GM12892 (cell line): ENCODE measurements at regions not wholly inside any gene's neighbourhood (a gene's known extent, or its start where the extent isn't known, plus 50 kb on each side); places are given as distances from the start of the nearest gene placed in this dataset.

ENCODE experiments used
- DNase-seq: peaks from one replicate; pipeline ENCODE4 v3.0.0; 2011; ENCODE audit not compliant: insufficient read length
- FAIRE-seq: peaks from 2 replicates; lab custom pipeline; 2011; peaks lifted over from hg19 to GRCh38; lab: Jason Lieb, UNC
- POLR2A ChIP-seq: IDR thresholded peaks from 2 replicates; pipeline ENCODE4 v1.6.1; 2011; ENCODE audit warnings: low read depth, low read length, control low read depth
- POLR2AphosphoS5 ChIP-seq: IDR thresholded peaks from 2 replicates; pipeline ENCODE4 v1.6.1; 2011; ENCODE audit warnings: low read depth, low read length, control low read depth
- TAF1 ChIP-seq: IDR thresholded peaks from 2 replicates; pipeline ENCODE4 v1.6.1; 2011; ENCODE audit warnings: low read depth, mild to moderate bottlenecking, control low read depth, low read length, borderline replicate concordance

- DNase-seq (no peak), FAIRE-seq (no peak)
- TF ChIP-seq POLR2AphosphoS5 (no peak), TAF1 (no peak), POLR2A (no peak)
Measured at GRCh38 chr2:240289701-240290431, 145.6 kb upstream of the GPC1 start.

DNA sequence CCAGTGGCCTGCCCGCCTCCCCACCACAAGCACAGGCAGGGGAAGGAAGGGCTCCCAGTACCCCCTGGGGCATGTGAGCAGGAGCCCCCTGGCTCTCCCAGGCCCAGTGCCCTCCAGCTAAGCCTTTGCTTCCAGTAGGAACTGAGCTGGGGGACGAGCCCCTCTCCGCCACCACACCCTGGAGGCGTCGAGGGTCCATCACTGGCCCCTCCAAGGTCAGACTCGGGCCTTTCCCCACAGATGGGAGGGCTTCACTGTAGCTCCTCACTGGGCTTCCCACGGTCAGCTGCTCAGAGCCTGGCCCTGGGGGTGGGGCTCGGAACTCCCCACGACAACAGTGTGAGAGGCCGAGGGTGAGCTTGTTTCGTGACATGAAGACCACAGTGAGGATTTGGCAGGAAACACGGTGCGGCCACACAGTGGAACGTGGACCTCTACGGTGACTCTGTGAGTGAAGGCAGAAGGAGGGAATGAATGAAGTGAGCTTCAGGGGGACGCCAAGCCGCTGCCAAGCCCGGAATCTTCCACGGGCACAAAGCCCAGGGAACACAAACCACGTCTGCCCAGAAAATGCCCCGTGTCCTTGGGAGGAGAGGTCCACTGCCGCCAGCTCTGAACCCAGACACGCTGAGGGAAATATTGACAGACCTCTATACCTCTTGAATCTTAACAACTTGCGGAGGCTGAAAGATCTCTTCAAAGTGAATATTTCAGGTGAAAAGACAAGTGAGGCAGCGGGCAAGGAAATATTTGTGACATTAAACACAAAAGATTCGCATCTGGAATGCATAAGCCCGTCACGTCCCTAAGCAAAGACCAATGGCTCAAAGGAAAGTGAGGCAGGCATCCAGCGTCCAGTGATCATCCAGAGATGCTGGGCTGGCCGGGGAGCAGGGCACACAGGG, 144.8 kb upstream of the GPC1 start:
- FAIRE-seq (no peak), DNase-seq (no peak)
- TF ChIP-seq POLR2A, result no peak
- TF ChIP-seq POLR2AphosphoS5, result no peak
- no peak for TF ChIP-seq TAF1

DNA sequence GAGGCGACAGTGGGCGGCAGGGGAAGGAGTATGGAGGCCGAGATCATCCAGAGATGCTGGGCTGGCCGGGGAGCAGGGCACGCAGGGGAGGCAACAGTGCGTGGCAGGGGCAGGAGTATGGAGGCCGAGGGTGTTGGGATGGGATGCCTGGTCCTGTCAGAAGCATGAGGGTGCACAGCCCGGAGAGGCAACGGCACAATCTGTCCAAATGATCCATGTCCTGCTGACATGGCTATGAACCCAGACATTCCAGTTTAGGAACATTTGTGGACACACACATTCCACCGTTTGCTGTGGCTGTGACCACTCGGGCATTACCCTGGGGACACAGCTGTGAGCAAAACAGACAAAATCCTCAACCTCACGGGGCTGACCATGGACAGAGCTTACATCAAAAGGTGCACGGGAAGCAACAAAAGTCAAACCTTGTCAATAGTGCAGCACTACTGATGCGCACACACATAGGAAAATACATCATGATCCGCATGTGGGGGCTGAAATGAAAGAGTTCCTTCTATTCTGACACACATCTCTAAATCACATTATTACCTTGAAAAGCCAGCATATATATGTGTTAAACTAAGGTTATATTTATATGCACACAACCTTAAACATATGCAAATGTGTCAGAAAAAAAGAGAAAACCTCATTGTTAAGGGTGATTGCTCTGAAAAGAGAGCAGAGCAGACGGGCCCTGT, 144.0 kb upstream of the GPC1 start:
- no peak for TF ChIP-seq TAF1
- no peak for TF ChIP-seq POLR2AphosphoS5
- no peak for TF ChIP-seq POLR2A
- DNase-seq, result no peak
- FAIRE-seq, result no peak

DNA sequence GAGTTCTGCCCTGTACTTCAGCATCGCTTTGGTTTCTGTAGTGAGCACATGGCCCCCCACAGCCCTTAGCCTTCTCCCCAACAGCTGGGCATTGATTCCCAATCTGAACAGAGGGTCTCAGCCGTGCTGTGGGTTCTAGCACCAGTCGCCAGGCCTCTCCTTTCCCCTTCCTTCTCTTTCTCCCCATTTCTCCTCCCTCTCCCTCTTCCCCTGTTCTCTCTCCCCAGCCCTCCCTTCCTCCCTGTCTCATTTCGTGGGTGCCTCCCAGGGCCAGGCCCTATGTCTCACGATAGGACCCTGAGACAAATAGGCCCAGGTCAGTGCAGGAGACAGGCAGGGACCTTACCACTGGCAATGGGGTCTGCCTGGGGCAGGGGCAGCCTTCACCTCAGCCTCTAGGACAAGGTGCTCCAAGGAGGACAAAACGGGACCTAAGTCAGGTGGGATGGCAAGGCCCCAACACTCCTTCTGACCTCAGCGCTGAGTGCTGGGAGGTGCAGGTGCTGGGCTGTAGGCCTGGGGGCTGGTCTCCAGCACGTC, 143.4 kb upstream of the GPC1 start:
- TF ChIP-seq POLR2AphosphoS5, result no peak
- TF ChIP-seq POLR2A, result no peak
- TF ChIP-seq TAF1, result no peak
- FAIRE-seq (no peak), DNase-seq (no peak)

GRCh38 chr2:240292619-240293525, 142.6 kb upstream of the GPC1 start:
- no peak for FAIRE-seq

GRCh38 chr2:240293557-240294461, 141.7 kb upstream of the GPC1 start:
- TF ChIP-seq TAF1, result no peak
- TF ChIP-seq POLR2A, result no peak
- no peak for TF ChIP-seq POLR2AphosphoS5
- FAIRE-seq (no peak), DNase-seq (no peak)

More at GRCh38 chr2:240292619-240293525, 142.6 kb upstream of the GPC1 start:
- TF ChIP-seq POLR2A (no peak), TAF1 (no peak)
- no peak for DNase-seq

DNA sequence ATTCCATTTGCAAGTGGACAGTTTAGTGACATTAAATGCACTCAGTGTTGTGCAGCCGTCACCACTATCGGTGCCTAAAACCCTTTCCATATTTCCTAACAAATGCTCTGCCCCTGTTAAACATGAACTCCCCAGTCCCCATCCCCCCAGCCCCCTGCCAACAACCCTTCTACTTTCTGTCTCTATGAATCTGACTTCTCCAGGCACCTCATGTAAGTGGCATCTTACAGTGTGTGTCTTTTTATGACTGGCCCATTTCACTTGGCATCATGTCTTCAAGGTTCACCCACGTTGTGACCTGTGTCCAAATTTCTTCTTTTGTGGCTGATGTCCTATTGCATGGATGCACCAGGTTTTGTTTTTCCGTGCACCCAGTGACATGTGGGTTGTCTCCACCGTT, 140.9 kb upstream of the GPC1 start:
- FAIRE-seq (no peak), DNase-seq (no peak)
- TF ChIP-seq TAF1 (no peak), POLR2AphosphoS5 (no peak), POLR2A (no peak)

GRCh38 chr2:240295256-240296103, 140.0 kb upstream of the GPC1 start:
- TF ChIP-seq TAF1 (no peak), POLR2AphosphoS5 (no peak), POLR2A (no peak)
- FAIRE-seq, result no peak
- DNase-seq, result no peak

DNA sequence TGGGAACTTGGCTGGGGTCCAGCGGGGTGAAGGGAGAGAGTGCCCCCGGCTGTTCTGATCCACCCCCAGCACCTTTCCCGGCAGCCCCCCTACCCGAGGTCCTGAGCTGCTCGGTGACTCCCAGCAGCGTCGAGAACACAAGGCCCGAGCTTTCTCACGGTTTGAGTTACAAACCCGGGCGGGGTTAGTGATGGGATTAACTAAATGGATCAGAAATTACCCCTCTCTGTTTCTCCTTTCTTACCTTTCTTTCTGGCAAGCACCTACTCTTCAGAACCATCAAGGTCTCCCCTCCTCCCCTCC, 139.4 kb upstream of the GPC1 start:
- DNase-seq, result no peak
- TF ChIP-seq TAF1 (no peak), POLR2AphosphoS5 (no peak), POLR2A (no peak)
- FAIRE-seq, result no peak
